ENCODE measurements at regions not wholly inside any gene's neighbourhood (a gene's known extent, or its start where the extent isn't known, plus 50 kb on each side); places are given as distances from the start of the nearest gene placed in this dataset.
"Not testable (repeated sequence)": the region's sequence is repeated elsewhere in the genome, so short reads cannot be mapped to it uniquely, and the experiment has no call there.

GRCh38 chr5:57002959-57003485 lies 51.1 kb upstream of the MIER3 start:
- ChIA-PET POLR2A (no interaction called here), CTCF (no interaction called here)
- H3K4me3 ChIP-seq (ENCODE audit: low read depth, low read length) = no peak overlapping the region
- no peaks in the 10 kb centered on the region for H3K27me3 ChIP-seq (ENCODE audit: control insufficient read depth, insufficient read depth, low read length)
- TF ChIP-seq CTCF (IDR thresholded peaks at IDR 0.05; ENCODE audit: insufficient read depth, low read depth, low read length) = no peak
- DNase-seq (ENCODE audit: low read depth) = no peak
- H3K36me3 ChIP-seq (ENCODE audit: control insufficient read depth, insufficient read depth, low read length) = no peaks in the 10 kb centered on the region

- CTCF ChIA-PET; POLR2A ChIA-PET; H3K27me3 ChIP-seq (ENCODE audit: control insufficient read depth, insufficient read depth, low read length); H3K36me3 ChIP-seq (ENCODE audit: control insufficient read depth, insufficient read depth, low read length); H3K4me3 ChIP-seq (ENCODE audit: low read depth, low read length); DNase-seq (ENCODE audit: low read depth): not testable (repeated sequence)
Observed at GRCh38 chr5:57003566-57003965, 51.6 kb upstream of the MIER3 start.

GRCh38 chr5:57004800-57005199 lies 52.9 kb upstream of the MIER3 start:
- Histone ChIP-seq H3K27me3 (ENCODE audit: control insufficient read depth, insufficient read depth, low read length) (no peaks in the 10 kb centered on the region), H3K36me3 (ENCODE audit: control insufficient read depth, insufficient read depth, low read length) (no peaks in the 10 kb centered on the region), H3K4me3 (ENCODE audit: low read depth, low read length) (no peak overlapping the region)
- DNase-seq (ENCODE audit: low read depth) = no peak
- CTCF ChIA-PET = no interaction called here
- POLR2A ChIA-PET = no interaction called here
- TF ChIP-seq CTCF (IDR thresholded peaks at IDR 0.05; ENCODE audit: insufficient read depth, low read depth, low read length) = no peak

- POLR2A ChIA-PET = no interaction called here
- no peak for TF ChIP-seq CTCF (IDR thresholded peaks at IDR 0.05; ENCODE audit: insufficient read depth, low read depth, low read length)
- CTCF ChIA-PET = no interaction called here
Observed at GRCh38 chr5:57007344-57007743, 55.4 kb upstream of the MIER3 start.

GRCh38 chr5:57009811-57010210 lies 57.9 kb upstream of the MIER3 start:
- TF ChIP-seq CTCF (IDR thresholded peaks at IDR 0.05; ENCODE audit: insufficient read depth, low read depth, low read length) = no peak
- ChIA-PET CTCF (no interaction called here), POLR2A (no interaction called here)
- Histone ChIP-seq H3K36me3 (ENCODE audit: control insufficient read depth, insufficient read depth, low read length) (no peaks in the 10 kb centered on the region), H3K27me3 (ENCODE audit: control insufficient read depth, insufficient read depth, low read length) (peaks cover 2% of the 10 kb centered on the region; the same call in 1 of the 2 replicates), H3K4me3 (ENCODE audit: low read depth, low read length) (no peak overlapping the region)
- no peak for DNase-seq (ENCODE audit: low read depth)

More at GRCh38 chr5:57007344-57007743, 55.4 kb upstream of the MIER3 start:
- H3K4me3 ChIP-seq (ENCODE audit: low read depth, low read length) = no peak overlapping the region
- H3K36me3 ChIP-seq (ENCODE audit: control insufficient read depth, insufficient read depth, low read length) = no peaks in the 10 kb centered on the region
- peaks cover 2% of the 10 kb centered on the region; the same call in 1 of the 2 replicates for H3K27me3 ChIP-seq (ENCODE audit: control insufficient read depth, insufficient read depth, low read length)
- no peak for DNase-seq (ENCODE audit: low read depth)

GRCh38 chr5:57010786-57011185 lies 58.9 kb upstream of the MIER3 start:
- no peak for DNase-seq (ENCODE audit: low read depth)
- no peak overlapping the region for H3K4me3 ChIP-seq (ENCODE audit: low read depth, low read length)
- POLR2A ChIA-PET = no interaction called here
- H3K36me3 ChIP-seq (ENCODE audit: control insufficient read depth, insufficient read depth, low read length) = no peaks in the 10 kb centered on the region
- H3K27me3 ChIP-seq (ENCODE audit: control insufficient read depth, insufficient read depth, low read length) = peaks cover 2% of the 10 kb centered on the region; the same call in 1 of the 2 replicates
- no peak for TF ChIP-seq CTCF (IDR thresholded peaks at IDR 0.05; ENCODE audit: insufficient read depth, low read depth, low read length)
- CTCF ChIA-PET = interaction anchor here (0.6 kb wide), 1 partner anchor 304 kb away, joined by 4 read pairs; no protein-coding TSS in a partner anchor
